GM12878 (cell line): ENCODE measurements at regions not wholly inside any gene's neighbourhood (a gene's known extent, or its start where the extent isn't known, plus 50 kb on each side); places are given as distances from the start of the nearest gene placed in this dataset.

ENCODE experiments used
- ATAC-seq: fragments of 200-7000 bp; cut with Tn5 transposase; 3 replicates; pipeline ENCODE4 v1.9.1; 2020; ENCODE audit warnings: mild to moderate bottlenecking, moderate library complexity
- BruUV-seq: library from RNA; stranded (reverse); fragments of 400-500 nt; replicated peaks from 2 replicates; lab custom pipeline; 2021; lab: Mats Ljungman, UMichigan
- CTCF ChIA-PET: fragments of 300-600 bp; sonication (Branson Sonifier 250); formaldehyde crosslinking; extraction: SDS; loops from one replicate; lab custom pipeline; 2021; ENCODE audit warnings: inconsistent platforms; lab: Yijun Ruan, JAX
- POLR2A ChIA-PET: fragments of 350-600 bp; formaldehyde crosslinking; extraction: SDS; loops from one replicate; lab custom pipeline; 2021; ENCODE audit warnings: inconsistent platforms; lab: Charles Lee
- RAD21 ChIA-PET: fragments of 300-600 bp; sonication (Branson Sonifier 250); formaldehyde crosslinking; loops from one replicate; lab custom pipeline; 2023; ENCODE audit warnings: antibody characterized with exemption; ENCODE audit not compliant: unreplicated experiment; lab: Charles Lee
- SMC1A ChIA-PET: fragments of 300-600 bp; sonication (Branson Sonifier 250); formaldehyde crosslinking; loops from one replicate; lab custom pipeline; 2023; ENCODE audit not compliant: unreplicated experiment, uncharacterized antibody; lab: Charles Lee
- DNase-seq: peaks from one replicate; pipeline ENCODE4 v3.0.0-alpha.2; 2011; ENCODE audit warnings: low read depth, low spot score
- FAIRE-seq: peaks from 3 replicates; lab custom pipeline; 2011; peaks lifted over from hg19 to GRCh38; lab: Jason Lieb, UNC
- H2AFZ ChIP-seq: 2 replicates; pipeline ENCODE4 v1.6.0; 2011; ENCODE audit warnings: low read depth, low read length, control low read depth; ENCODE audit not compliant: control insufficient read depth
- H3K27ac ChIP-seq: 2 replicates; pipeline ENCODE4 v1.5.1; 2011; ENCODE audit warnings: control low read depth; ENCODE audit not compliant: control insufficient read depth, insufficient read depth
- H3K27me3 ChIP-seq, 2 experiments: replicated peaks in 1 of 2; 2 replicates each; pipeline versions ENCODE4 v1.6.0 to v1.6.1; 2011; ENCODE audit warnings: low read length in 1 of 2; ENCODE audit not compliant: control insufficient read depth in 2 of 2, insufficient read depth in 2 of 2
- H3K36me3 ChIP-seq, 2 experiments: 2 replicates each; pipeline ENCODE4 v1.5.1; 2011; ENCODE audit warnings: low read length in 1 of 2; ENCODE audit not compliant: control insufficient read depth in 2 of 2, insufficient read depth in 2 of 2
- H3K4me1 ChIP-seq: 2 replicates; pipeline ENCODE4 v1.6.1; 2011; ENCODE audit warnings: mild to moderate bottlenecking, low read length, moderate library complexity, mixed read lengths; ENCODE audit not compliant: control insufficient read depth, insufficient read depth
- H3K4me2 ChIP-seq: 2 replicates; pipeline ENCODE4 v1.6.0; 2011; ENCODE audit warnings: control low read depth; ENCODE audit not compliant: control insufficient read depth, insufficient read depth
- H3K4me3 ChIP-seq: fragments of 200-600 bp; sonication (generic); 2 replicates; pipeline ENCODE4 v1.5.1; 2016
- H3K79me2 ChIP-seq: 2 replicates; pipeline ENCODE4 v1.6.0; 2011; ENCODE audit warnings: low read length; ENCODE audit not compliant: control insufficient read depth, insufficient read depth
- H3K9ac ChIP-seq: 2 replicates; pipeline ENCODE4 v1.8.0; 2011; ENCODE audit warnings: low read length, control low read depth, mixed read lengths; ENCODE audit not compliant: control insufficient read depth, insufficient read depth
- H3K9me3 ChIP-seq: replicated peaks from 3 replicates; pipeline ENCODE4 v1.5.1; 2011; ENCODE audit warnings: mild to moderate bottlenecking, low read length; ENCODE audit not compliant: control insufficient read depth, insufficient read depth
- H4K20me1 ChIP-seq: 2 replicates; pipeline ENCODE4 v1.6.0; 2011; ENCODE audit not compliant: control insufficient read depth, insufficient read depth
- ATF2 ChIP-seq: IDR thresholded peaks from 2 replicates; pipeline ENCODE4 v1.6.1; 2012; ENCODE audit warnings: low read length, inconsistent platforms
- BCL11A ChIP-seq: IDR thresholded peaks from 2 replicates; pipeline ENCODE4 v1.6.1; 2011; ENCODE audit warnings: low read depth, low read length
- BRCA1 ChIP-seq: IDR thresholded peaks from 2 replicates; pipeline ENCODE4 v1.6.1; 2011; ENCODE audit warnings: low read depth, low read length, improper control_type of control experiment
- CBFB ChIP-seq: IDR thresholded peaks from 2 replicates; pipeline ENCODE4 v1.6.1; 2016; ENCODE audit warnings: antibody characterized with exemption, low read depth
- HDAC2 ChIP-seq: fragments of 200-600 bp; sonication (generic); IDR thresholded peaks from 2 replicates; pipeline ENCODE4 v1.6.1; 2017
- KDM1A ChIP-seq: fragments of 200-600 bp; sonication (generic); IDR thresholded peaks from 2 replicates; pipeline ENCODE4 v1.6.1; 2016; ENCODE audit warnings: borderline replicate concordance
- NFIC ChIP-seq: IDR thresholded peaks from 2 replicates; pipeline ENCODE4 v1.6.1; 2012; ENCODE audit warnings: low read depth, mild to moderate bottlenecking, inconsistent platforms, low read length, moderate library complexity
- NFXL1 ChIP-seq: fragments of 450-650 bp; IDR thresholded peaks from 2 replicates; pipeline ENCODE4 v1.6.1; 2017; ENCODE audit warnings: antibody characterized with exemption, mild to moderate bottlenecking, borderline replicate concordance
- NR2C1 ChIP-seq: fragments of 450-650 bp; IDR thresholded peaks from 2 replicates; pipeline ENCODE4 v1.6.1; 2017; ENCODE audit warnings: antibody characterized with exemption, mild to moderate bottlenecking, moderate library complexity
- RBBP5 ChIP-seq: fragments of 200-600 bp; sonication (generic); conservative IDR thresholded peaks from 2 replicates; pipeline ENCODE4 v1.6.1; 2016
- ZNF207 ChIP-seq: fragments of 450-650 bp; IDR thresholded peaks from 2 replicates; pipeline ENCODE4 v1.6.1; 2014; ENCODE audit warnings: antibody characterized with exemption, mild to moderate bottlenecking, borderline replicate concordance
- WGBS: methylation state at CpG from one replicate; pipeline ENCODE4 v1.1.6; 2016; ENCODE audit warnings: low lambda C conversion rate; ENCODE audit not compliant: insufficient replicate concordance, insufficient coverage; ENCODE audit errors: missing lambda C conversion rate; 5-methylcytosine and 5-hydroxymethylcytosine counted together
- in situ Hi-C: fragments of 300-500 bp; cut with MboI; formaldehyde crosslinking; loops from 9 replicates; pipeline ENCODE4 v1.14.3; 2018; ENCODE audit warnings: mixed read lengths
- intact Hi-C: fragments of 100-400 bp; cut with micrococcal nuclease; formaldehyde crosslinking; loops from one replicate; pipeline ENCODE4 v1.14.2; 2022; ENCODE audit not compliant: unreplicated experiment
- TF ChIP-seq, protein P1 (sequence below): fragments of 450-650 bp; IDR thresholded peaks from 2 replicates; pipeline ENCODE4 v1.6.1; 2017; ENCODE audit warnings: low read depth, mild to moderate bottlenecking, moderate library complexity

GRCh38 chr10:53726921-53727320, 954.3 kb upstream of the MBL2 start:
- no peaks in the 10 kb centered on the region for H3K9me3 ChIP-seq
- FAIRE-seq (no peak), ATAC-seq (no peak), DNase-seq (no peak)
- no peaks in the 10 kb centered on the region for H4K20me1 ChIP-seq
- H3K79me2 ChIP-seq, result no peaks in the 10 kb centered on the region
- no TSS peak for BruUV-seq
- 17% methylated on average over 7 of the region's 7 CpGs for WGBS
- H3K27me3 ChIP-seq, result no peaks in the 10 kb centered on the region
- in situ Hi-C loops, result no loop called here
- TF ChIP-seq NFIC (no peak), NFXL1 (no peak), KDM1A (no peak), BCL11A (no peak), HDAC2 (no peak), RBBP5 (no peak), BRCA1 (no peak), CBFB (no peak), NR2C1 (no peak), ZNF207 (no peak), ATF2 (no peak)
- TF ChIP-seq, protein P1, sequence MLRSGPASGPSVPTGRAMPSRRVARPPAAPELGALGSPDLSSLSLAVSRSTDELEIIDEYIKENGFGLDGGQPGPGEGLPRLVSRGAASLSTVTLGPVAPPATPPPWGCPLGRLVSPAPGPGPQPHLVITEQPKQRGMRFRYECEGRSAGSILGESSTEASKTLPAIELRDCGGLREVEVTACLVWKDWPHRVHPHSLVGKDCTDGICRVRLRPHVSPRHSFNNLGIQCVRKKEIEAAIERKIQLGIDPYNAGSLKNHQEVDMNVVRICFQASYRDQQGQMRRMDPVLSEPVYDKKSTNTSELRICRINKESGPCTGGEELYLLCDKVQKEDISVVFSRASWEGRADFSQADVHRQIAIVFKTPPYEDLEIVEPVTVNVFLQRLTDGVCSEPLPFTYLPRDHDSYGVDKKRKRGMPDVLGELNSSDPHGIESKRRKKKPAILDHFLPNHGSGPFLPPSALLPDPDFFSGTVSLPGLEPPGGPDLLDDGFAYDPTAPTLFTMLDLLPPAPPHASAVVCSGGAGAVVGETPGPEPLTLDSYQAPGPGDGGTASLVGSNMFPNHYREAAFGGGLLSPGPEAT, result no peak
- ChIA-PET RAD21 (no interaction called here), CTCF (no interaction called here), POLR2A (no interaction called here), SMC1A (no interaction called here)
- H2AFZ ChIP-seq, result no peak overlapping the region
- no peak overlapping the region for H3K4me2 ChIP-seq
- no peak overlapping the region for H3K27ac ChIP-seq
- no peaks in the 10 kb centered on the region for H3K4me1 ChIP-seq
- no peak overlapping the region for H3K9ac ChIP-seq
- no peaks in the 10 kb centered on the region for H3K36me3 ChIP-seq
- intact Hi-C loops, result no loop called here
- H3K4me3 ChIP-seq, result no peak overlapping the region
